ENCODE measurements at regions not wholly inside any gene's neighbourhood (a gene's known extent, or its start where the extent isn't known, plus 50 kb on each side); places are given as distances from the start of the nearest gene placed in this dataset.

DNA sequence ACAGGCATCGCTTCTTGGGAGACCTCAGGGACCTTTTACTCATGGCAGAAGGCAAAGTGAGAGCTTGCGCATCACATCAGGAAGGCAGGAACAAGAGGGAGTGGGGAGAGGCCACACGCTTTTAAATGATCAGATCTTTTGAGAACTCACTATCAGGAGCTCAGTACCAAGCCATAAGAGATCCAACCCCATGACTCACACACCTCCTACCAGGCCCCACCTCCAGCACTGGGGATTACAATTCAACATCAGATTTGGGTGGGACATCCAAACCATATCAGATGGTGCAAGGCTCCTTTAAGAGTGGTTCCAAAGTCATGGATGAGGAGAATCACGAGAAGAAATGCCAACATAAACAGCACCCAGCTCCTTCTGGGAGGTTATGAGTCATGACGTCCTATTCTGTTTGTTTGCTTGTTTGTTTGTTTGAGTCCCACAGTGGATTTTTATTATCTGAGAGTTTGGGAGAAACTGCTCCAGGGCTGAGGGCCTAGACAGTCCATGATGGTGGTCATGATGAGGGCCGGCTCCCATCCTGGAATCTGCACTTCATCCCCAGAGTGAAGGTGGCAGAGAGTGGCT is 453.5 kb downstream of the GADD45G start:
- H3K9ac ChIP-seq (ENCODE audit: low read length), result no peak overlapping the region
- H3K79me2 ChIP-seq (ENCODE audit: insufficient read depth, low read length), result no peaks in the 10 kb centered on the region
- H3K27ac ChIP-seq (ENCODE audit: low read depth, low read length), result no peak overlapping the region
- H4K20me1 ChIP-seq (ENCODE audit: low read depth, low read length), result no peaks in the 10 kb centered on the region
- H3K36me3 ChIP-seq (ENCODE audit: low read length), result no peaks in the 10 kb centered on the region
- H3K27me3 ChIP-seq (ENCODE audit: low read length), result no peaks in the 10 kb centered on the region
- no peaks in the 10 kb centered on the region for H3K9me2 ChIP-seq (replicated peaks; ENCODE audit: insufficient read depth, low read length)
- no peak overlapping the region for H3K4me2 ChIP-seq (ENCODE audit: low read depth, low read length, poor library complexity, severe bottlenecking)
- no peaks in the 10 kb centered on the region for H3F3A ChIP-seq (ENCODE audit: insufficient read depth)
- no peak overlapping the region for H2AFZ ChIP-seq (ENCODE audit: low read depth, low read length, severe bottlenecking)
- TF ChIP-seq EZH2phosphoT487 (conservative IDR thresholded peaks at IDR 0.05; ENCODE audit: low read length), result no peak
- TF ChIP-seq, protein P1, sequence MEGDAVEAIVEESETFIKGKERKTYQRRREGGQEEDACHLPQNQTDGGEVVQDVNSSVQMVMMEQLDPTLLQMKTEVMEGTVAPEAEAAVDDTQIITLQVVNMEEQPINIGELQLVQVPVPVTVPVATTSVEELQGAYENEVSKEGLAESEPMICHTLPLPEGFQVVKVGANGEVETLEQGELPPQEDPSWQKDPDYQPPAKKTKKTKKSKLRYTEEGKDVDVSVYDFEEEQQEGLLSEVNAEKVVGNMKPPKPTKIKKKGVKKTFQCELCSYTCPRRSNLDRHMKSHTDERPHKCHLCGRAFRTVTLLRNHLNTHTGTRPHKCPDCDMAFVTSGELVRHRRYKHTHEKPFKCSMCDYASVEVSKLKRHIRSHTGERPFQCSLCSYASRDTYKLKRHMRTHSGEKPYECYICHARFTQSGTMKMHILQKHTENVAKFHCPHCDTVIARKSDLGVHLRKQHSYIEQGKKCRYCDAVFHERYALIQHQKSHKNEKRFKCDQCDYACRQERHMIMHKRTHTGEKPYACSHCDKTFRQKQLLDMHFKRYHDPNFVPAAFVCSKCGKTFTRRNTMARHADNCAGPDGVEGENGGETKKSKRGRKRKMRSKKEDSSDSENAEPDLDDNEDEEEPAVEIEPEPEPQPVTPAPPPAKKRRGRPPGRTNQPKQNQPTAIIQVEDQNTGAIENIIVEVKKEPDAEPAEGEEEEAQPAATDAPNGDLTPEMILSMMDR (IDR thresholded peaks at IDR 0.05; ENCODE audit: insufficient read depth, low read length, poor library complexity, severe bottlenecking), result no peak
- no peaks in the 10 kb centered on the region for H3K9me3 ChIP-seq (ENCODE audit: insufficient read depth, low read length)
- no peak overlapping the region for H3K4me3 ChIP-seq (ENCODE audit: insufficient read depth, low read length, poor library complexity, severe bottlenecking)

DNA sequence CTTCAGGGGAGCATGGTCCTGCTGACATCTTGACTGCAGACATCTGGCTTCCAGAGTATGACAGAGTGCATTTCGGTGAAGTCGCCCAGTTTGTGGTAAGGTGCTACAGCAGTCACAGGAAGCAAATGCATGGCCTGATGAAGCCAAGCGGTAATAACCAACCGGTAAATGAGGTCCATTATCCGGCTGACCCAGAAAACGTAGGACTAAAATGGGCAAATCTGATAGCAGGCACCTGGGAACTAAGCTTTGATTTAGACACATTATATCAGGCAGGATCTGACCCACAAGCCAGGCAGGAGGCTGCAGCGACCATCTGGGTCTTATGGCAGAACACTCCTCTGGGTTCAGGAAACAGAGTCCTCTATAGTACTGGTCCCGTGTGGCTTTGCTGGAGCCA is 454.6 kb downstream of the GADD45G start:
- Histone ChIP-seq H3K4me2 (ENCODE audit: low read depth, low read length, poor library complexity, severe bottlenecking) (no peak overlapping the region), H3K27me3 (ENCODE audit: low read length) (no peaks in the 10 kb centered on the region), H4K20me1 (ENCODE audit: low read depth, low read length) (no peaks in the 10 kb centered on the region), H3K79me2 (ENCODE audit: insufficient read depth, low read length) (no peaks in the 10 kb centered on the region), H3K9me2 (replicated peaks; ENCODE audit: insufficient read depth, low read length) (no peaks in the 10 kb centered on the region), H3K4me3 (ENCODE audit: insufficient read depth, low read length, poor library complexity, severe bottlenecking) (no peak overlapping the region), H3K9me3 (ENCODE audit: insufficient read depth, low read length) (no peaks in the 10 kb centered on the region), H3K9ac (ENCODE audit: low read length) (no peak overlapping the region), H3K27ac (ENCODE audit: low read depth, low read length) (no peak overlapping the region), H2AFZ (ENCODE audit: low read depth, low read length, severe bottlenecking) (no peak overlapping the region), H3K36me3 (ENCODE audit: low read length) (no peaks in the 10 kb centered on the region), H3F3A (ENCODE audit: insufficient read depth) (no peaks in the 10 kb centered on the region)
- TF ChIP-seq, protein P1 (IDR thresholded peaks at IDR 0.05; ENCODE audit: insufficient read depth, low read length, poor library complexity, severe bottlenecking), result no peak
- TF ChIP-seq EZH2phosphoT487 (conservative IDR thresholded peaks at IDR 0.05; ENCODE audit: low read length), result no peak

DNA sequence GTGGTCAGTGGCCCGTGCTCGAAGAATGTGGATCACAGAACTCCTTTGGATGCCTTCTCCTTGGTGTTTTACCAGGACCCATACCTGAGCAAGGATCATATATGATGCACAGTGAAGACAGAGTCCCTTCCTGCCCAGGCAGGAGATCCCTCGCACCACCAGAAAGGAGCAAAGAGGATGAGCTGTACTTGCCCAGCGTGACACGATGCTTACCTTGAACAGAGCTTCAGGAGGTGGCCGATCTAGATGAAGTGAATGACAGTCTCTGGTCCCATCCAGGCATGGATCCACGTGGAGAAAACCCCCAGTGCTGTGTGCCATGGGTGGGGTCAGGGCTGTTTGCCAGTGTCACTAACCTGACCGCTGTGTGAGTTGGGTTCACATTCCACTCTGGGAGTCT is 455.4 kb downstream of the GADD45G start:
- Histone ChIP-seq H3K27ac (ENCODE audit: low read depth, low read length) (no peak overlapping the region), H3K27me3 (ENCODE audit: low read length) (no peaks in the 10 kb centered on the region), H3K36me3 (ENCODE audit: low read length) (no peaks in the 10 kb centered on the region), H3K4me2 (ENCODE audit: low read depth, low read length, poor library complexity, severe bottlenecking) (no peak overlapping the region), H3K4me3 (ENCODE audit: insufficient read depth, low read length, poor library complexity, severe bottlenecking) (no peak overlapping the region), H3K9me2 (replicated peaks; ENCODE audit: insufficient read depth, low read length) (no peaks in the 10 kb centered on the region), H3K79me2 (ENCODE audit: insufficient read depth, low read length) (no peaks in the 10 kb centered on the region), H3K9ac (ENCODE audit: low read length) (no peak overlapping the region), H2AFZ (ENCODE audit: low read depth, low read length, severe bottlenecking) (no peak overlapping the region), H4K20me1 (ENCODE audit: low read depth, low read length) (no peaks in the 10 kb centered on the region), H3K9me3 (ENCODE audit: insufficient read depth, low read length) (no peaks in the 10 kb centered on the region), H3F3A (ENCODE audit: insufficient read depth) (no peaks in the 10 kb centered on the region)
- TF ChIP-seq EZH2phosphoT487 (conservative IDR thresholded peaks at IDR 0.05; ENCODE audit: low read length), result no peak
- TF ChIP-seq, protein P1 (IDR thresholded peaks at IDR 0.05; ENCODE audit: insufficient read depth, low read length, poor library complexity, severe bottlenecking), result no peak

All from SU-DHL-6 (cell line).